Activated CD4-positive, alpha-beta T cell treated with anti-CD3 and anti-CD28 coated beads for 36 hours (primary cell): ENCODE measurements at regions not wholly inside any gene's neighbourhood (a gene's known extent, or its start where the extent isn't known, plus 50 kb on each side); places are given as distances from the start of the nearest gene placed in this dataset.
"Not testable (repeated sequence)": the region's sequence is repeated elsewhere in the genome, so short reads cannot be mapped to it uniquely, and the experiment has no call there.

Experiments used
- ATAC-seq: fragments of 200-7000 bp; cut with Tn5 transposase; one replicate; pipeline ENCODE4 v1.10.0; 2021; ENCODE audit warnings: mild to moderate bottlenecking, moderate library complexity
- CTCF ChIA-PET: fragments of 350-600 bp; sonication (Branson Sonifier 250); formaldehyde crosslinking; loops from one replicate; lab custom pipeline; 2021; ENCODE audit warnings: antibody characterized with exemption; lab: Charles Lee
- POLR2A ChIA-PET: fragments of 350-600 bp; sonication (Branson Sonifier 250); formaldehyde crosslinking; loops from one replicate; lab custom pipeline; 2021; ENCODE audit warnings: antibody characterized with exemption, inconsistent platforms; lab: Charles Lee
- DNase-seq: peaks from one replicate; pipeline ENCODE4 v3.0.0-alpha.2; 2020
- H3K27ac Mint-ChIP-seq: one replicate; pipeline ENCODE4 v1.8.0; 2021; ENCODE audit warnings: mixed read lengths
- H3K27me3 Mint-ChIP-seq: one replicate; pipeline ENCODE4 v1.8.0; 2021; ENCODE audit warnings: mixed read lengths
- H3K36me3 Mint-ChIP-seq: one replicate; pipeline ENCODE4 v1.8.0; 2021; ENCODE audit warnings: low read depth, mixed read lengths
- H3K4me1 Mint-ChIP-seq: one replicate; pipeline ENCODE4 v1.8.0; 2021; ENCODE audit warnings: mixed read lengths
- H3K4me3 Mint-ChIP-seq: one replicate; pipeline ENCODE4 v1.8.0; 2021; ENCODE audit warnings: mild to moderate bottlenecking, moderate library complexity, mixed read lengths
- H3K9me3 Mint-ChIP-seq: one replicate; pipeline ENCODE4 v1.8.0; 2021; ENCODE audit warnings: low read depth, mixed read lengths
- intact Hi-C, 2 experiments: fragments of 100-400 bp; cut with DNase I in 1 of 2; cut with micrococcal nuclease in 1 of 2; formaldehyde crosslinking; loops; one replicate each; pipeline versions ENCODE4 v1.14.2 to v1.15.1; 2022 to 2024; cut with DNase I, micrococcal nuclease

DNA sequence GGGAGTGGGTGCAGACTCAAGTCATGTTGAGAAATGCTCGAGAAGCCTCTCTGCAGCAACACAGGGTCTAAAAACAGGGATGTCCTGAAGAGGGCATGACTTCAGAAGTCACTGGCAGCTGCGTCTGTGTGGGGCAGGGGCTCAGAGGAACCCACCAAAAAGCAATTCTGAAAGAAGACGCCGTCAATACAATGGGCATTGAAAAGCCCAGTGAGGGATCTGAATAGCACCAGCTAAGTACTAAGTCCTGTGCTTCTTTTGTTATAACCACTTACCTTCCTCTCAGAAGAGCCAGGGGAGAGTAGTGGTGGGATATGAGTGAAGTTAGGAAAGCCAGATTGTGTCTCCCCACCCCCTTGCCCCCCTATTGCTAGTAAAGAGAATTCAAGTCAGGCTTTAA lies 137.2 kb downstream of the INHBA start:
- CTCF ChIA-PET: no interaction called here
- Mint-ChIP-seq H3K4me3 (no peak overlapping the region), H3K36me3 (no peaks in the 10 kb centered on the region), H3K27ac (no peak overlapping the region), H3K9me3 (no peaks in the 10 kb centered on the region), H3K27me3 (no peaks in the 10 kb centered on the region), H3K4me1 (no peaks in the 10 kb centered on the region)
- DNase-seq (no peak), ATAC-seq (no peak)
- intact Hi-C loops: no loop called here
- POLR2A ChIA-PET: no interaction called here

DNA sequence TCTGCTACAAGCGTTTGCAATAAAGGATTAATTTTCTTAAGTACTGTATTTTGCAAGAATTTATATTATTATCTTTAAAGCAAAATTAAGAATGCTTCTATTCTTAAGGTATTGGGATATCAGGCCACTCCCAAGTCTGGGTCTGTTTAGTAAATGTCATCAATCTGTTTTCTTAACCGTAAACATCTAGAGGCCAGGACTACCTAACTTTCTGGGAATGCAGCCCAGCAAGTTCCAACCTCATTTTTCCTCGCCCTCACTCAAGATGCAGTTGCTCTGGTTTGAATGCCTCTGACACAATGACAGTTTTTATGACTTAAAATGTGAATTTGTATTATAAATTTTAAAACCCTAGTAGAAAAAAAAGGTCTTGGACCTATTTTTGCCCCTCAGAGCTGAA lies 143.5 kb downstream of the INHBA start:
- Mint-ChIP-seq H3K4me1 (no peaks in the 10 kb centered on the region), H3K27ac (no peak overlapping the region), H3K4me3 (no peak overlapping the region), H3K27me3 (no peaks in the 10 kb centered on the region), H3K9me3 (peaks cover 2% of the 10 kb centered on the region), H3K36me3 (no peaks in the 10 kb centered on the region)
- CTCF ChIA-PET: no interaction called here
- no peak for ATAC-seq
- intact Hi-C loops: no loop called here
- no peak for DNase-seq
- POLR2A ChIA-PET: no interaction called here

DNA sequence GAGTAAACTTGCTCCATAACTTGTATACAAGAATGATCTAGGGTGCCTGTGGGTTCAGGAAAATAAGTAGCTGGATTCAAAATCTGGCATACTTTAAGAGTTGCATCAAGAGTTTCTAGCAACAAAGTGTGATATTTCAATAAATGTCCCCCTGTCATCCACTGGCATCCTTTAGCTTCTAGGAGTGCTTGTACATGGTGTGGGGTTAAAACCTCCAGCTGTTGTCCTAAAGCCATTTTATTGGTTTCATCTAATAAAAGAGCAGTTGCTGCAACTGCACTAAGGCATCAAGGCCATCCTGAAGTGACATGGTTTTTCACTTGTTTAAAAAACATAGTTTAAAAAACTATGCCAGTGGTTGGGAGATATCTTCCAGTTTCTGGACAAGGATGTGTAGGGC lies 148.4 kb downstream of the INHBA start:
- H3K27me3 Mint-ChIP-seq: no peaks in the 10 kb centered on the region
- DNase-seq (no peak), ATAC-seq (no peak)
- no peak overlapping the region for H3K27ac Mint-ChIP-seq
- intact Hi-C loops: no loop called here
- H3K9me3 Mint-ChIP-seq: peaks cover 2% of the 10 kb centered on the region
- POLR2A ChIA-PET: no interaction called here
- no peaks in the 10 kb centered on the region for H3K4me1 Mint-ChIP-seq
- H3K36me3 Mint-ChIP-seq: no peaks in the 10 kb centered on the region
- H3K4me3 Mint-ChIP-seq: no peak overlapping the region
- CTCF ChIA-PET: no interaction called here

DNA sequence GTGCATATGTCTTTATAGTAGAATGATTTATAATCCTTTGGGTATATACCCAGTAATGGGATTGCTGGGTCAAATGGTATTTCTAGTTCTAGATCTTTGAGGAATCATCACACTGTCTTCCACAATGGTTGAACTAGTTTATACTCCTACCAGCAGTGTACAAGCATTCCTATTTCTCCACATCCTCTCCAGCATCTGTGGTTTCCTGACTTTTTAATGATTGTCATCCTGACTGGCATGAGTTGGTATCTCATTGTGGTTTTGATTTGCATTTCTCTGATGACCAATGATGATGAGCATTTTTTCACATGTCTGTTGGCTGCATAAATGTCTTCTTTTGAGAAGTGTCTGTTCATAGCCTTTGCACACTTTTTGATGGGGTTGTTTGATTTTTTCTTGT lies 152.8 kb downstream of the INHBA start:
- H3K4me3 Mint-ChIP-seq, POLR2A ChIA-PET, DNase-seq, H3K9me3 Mint-ChIP-seq, CTCF ChIA-PET, H3K36me3 Mint-ChIP-seq, ATAC-seq, H3K27me3 Mint-ChIP-seq, intact Hi-C loops, H3K27ac Mint-ChIP-seq, H3K4me1 Mint-ChIP-seq: not testable (repeated sequence)

DNA sequence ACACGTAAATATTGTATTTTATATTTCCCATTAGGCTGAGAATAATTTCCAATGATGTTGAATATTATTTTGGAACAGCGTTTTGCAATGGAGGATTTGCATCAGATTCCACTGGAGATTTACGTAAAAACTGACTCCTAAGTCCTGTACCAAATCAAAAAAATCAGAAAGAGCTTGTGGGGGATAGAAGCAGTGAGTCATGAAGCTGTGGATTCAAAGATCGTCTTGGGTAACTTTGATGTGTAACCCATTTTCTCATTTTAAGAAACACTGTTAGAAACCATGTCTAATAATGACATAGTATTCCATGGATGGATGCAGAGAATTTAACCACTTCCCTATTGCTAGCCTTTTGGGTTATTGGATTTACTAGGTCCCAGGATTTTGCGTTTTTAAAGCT lies 158.6 kb downstream of the INHBA start:
- Mint-ChIP-seq H3K27ac (no peak overlapping the region), H3K36me3 (no peaks in the 10 kb centered on the region), H3K27me3 (no peaks in the 10 kb centered on the region), H3K4me3 (no peak overlapping the region), H3K4me1 (no peaks in the 10 kb centered on the region), H3K9me3 (peaks cover 9% of the 10 kb centered on the region)
- ATAC-seq: no peak
- DNase-seq: no peak
- intact Hi-C loops: no loop called here
- POLR2A ChIA-PET: no interaction called here
- CTCF ChIA-PET: no interaction called here

DNA sequence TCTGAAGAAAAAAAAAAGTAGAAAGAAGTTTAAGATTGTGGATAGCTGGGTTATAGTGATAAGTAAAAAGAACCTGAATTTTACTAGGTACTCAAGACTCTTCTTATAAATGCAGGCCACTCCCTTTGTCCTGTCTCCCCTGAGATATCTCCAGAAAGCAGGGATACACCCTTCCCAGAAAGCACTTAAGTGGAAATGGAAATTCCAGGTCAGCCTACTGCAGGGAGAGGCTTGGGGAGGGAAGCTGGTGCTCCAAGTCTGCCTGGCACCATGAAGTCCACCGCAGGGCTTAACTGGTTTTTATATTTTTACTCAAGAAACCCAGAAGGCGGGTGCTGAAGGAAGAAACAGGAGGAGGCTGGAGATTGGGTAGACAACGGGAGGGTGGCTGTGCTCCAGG lies 162.3 kb downstream of the INHBA start:
- H3K27ac Mint-ChIP-seq: no peak overlapping the region
- intact Hi-C loops: no loop called here
- H3K4me3 Mint-ChIP-seq: no peak overlapping the region
- DNase-seq (no peak), ATAC-seq (no peak)
- ChIA-PET POLR2A (no interaction called here), CTCF (no interaction called here)
- no peaks in the 10 kb centered on the region for H3K4me1 Mint-ChIP-seq
- H3K27me3 Mint-ChIP-seq: no peaks in the 10 kb centered on the region
- peaks cover 6% of the 10 kb centered on the region for H3K9me3 Mint-ChIP-seq
- H3K36me3 Mint-ChIP-seq: no peaks in the 10 kb centered on the region

DNA sequence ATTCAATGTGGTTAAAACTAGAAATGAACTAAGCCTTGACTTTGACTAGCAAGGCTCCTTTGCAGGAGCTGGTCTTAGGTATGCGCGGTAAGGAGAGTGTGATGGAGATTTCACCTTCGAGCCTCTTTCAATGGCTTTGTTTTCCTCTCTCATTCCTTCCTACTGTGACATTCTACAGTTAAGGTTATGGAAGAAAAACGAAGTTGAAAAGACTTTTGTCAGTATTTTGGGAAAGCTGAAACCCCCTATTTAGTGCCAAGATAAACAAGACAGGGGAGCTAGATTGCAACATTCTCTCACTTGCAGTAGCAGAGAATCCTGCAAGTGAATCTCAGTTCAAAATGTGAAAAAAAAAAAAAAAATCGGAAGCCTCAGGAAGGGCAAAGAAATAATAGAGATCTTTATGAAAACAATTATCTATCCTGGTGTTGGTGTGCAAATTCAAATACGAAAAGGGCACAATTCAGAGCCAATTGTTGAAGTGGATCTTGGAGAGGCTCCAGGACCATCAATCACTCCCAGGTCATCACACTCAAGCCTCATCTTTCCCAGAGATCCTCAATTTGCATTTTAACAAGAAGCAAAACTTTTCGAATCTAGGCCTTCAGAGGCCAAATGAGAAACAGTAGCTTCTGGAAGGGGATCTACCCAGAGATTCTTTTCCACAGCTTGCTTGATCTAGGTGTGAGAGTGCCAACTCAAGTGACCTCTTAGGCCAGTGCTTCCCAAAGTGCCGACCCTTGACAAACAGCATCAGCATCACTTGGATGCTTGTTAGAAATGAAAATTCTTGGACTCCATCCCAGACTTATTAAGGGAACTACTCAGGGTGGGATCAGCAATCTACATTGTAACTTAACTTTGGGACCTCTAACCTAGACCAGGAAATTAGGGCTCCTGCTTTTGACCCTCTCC lies 163.8 kb downstream of the INHBA start:
- POLR2A ChIA-PET: no interaction called here

DNA sequence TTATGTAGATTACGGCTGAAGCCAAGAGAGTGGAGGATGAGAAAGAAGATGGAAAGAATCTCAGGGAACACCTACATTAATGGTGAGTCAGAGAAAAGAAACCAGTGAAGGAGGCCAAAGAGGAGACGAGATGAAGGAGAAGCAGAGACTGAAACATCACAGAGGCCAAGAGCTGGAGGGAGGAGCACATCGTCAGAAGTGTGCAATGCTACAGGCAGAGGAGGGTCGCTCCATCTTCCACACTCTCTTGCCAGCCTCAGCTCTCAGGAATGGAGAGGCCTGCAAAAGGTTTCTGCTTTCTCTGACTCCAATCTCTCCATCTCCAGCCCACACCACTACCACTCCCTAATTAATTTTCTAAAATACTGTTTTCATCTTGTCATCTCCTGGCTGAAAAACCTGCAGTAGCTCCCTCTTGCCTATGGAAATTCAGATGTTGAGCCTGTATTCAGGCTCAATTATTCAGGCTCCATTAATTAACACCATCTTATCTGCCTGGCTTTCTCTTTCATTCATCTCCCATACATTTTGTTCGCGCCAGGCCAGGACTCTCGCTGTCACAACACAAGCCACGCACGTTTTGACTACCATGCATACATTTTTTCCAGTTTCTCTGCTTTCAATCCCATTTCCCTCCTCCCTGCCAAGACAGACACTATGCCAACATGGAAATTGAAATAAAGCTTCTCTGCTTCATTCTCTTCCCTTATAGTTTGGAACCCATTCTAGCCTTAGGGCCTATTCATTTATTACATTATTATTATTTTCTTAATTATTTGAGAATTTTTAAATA lies 165.8 kb downstream of the INHBA start:
- Mint-ChIP-seq H3K27me3 (no peaks in the 10 kb centered on the region), H3K4me1 (no peaks in the 10 kb centered on the region), H3K36me3 (no peaks in the 10 kb centered on the region), H3K9me3 (peaks cover 2% of the 10 kb centered on the region), H3K27ac (no peak overlapping the region), H3K4me3 (no peak overlapping the region)
- ChIA-PET POLR2A (no interaction called here), CTCF (no interaction called here)
- no peak for ATAC-seq
- intact Hi-C loops: no loop called here
- DNase-seq: no peak

More for the DNA sequence above, 163.8 kb downstream of the INHBA start:
- no peak for ATAC-seq
- DNase-seq: no peak
- Mint-ChIP-seq H3K4me1 (no peaks in the 10 kb centered on the region), H3K27ac (no peak overlapping the region), H3K4me3 (no peak overlapping the region), H3K36me3 (no peaks in the 10 kb centered on the region), H3K27me3 (no peaks in the 10 kb centered on the region), H3K9me3 (peaks cover 7% of the 10 kb centered on the region)
- intact Hi-C loops: no loop called here
- CTCF ChIA-PET: interaction anchor here (0.7 kb wide), 1 partner anchor 99 kb away, joined by 3 read pairs; no protein-coding TSS in a partner anchor

DNA sequence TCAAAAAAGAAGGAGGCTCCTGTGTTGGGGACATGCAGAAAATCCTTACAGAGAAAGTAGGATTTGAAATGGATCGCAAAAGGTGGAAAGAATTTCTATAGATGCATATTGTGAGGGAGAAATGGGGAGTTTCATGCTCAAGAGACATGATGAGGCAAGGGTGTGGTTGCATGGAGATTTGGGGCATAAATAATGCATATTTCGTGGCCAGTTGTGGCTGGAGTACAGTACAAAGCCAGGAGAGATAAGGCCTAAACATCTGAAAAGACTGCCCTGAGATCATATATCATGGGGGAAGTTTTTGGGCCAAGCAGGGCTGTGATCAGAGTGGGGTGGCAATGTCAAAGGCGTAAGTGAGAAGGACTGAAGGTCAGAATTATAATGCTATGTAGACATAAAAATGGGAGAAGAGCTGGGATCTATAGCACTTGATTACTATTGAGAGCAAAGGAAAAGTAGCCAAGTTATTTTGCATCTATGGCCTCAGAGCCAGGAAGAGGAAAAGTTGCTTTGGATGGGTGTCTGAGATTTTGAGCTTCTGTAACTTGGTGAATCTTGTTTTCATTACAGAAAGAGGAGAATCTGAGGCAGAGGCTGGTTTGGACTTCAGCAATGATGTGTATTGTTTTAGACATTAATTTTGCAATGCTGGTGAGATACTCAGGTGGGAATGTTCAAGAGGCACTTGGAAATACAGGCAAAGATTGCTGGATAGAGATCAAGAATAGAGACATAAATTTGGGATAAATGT lies 166.6 kb downstream of the INHBA start:
- Mint-ChIP-seq H3K27me3 (no peaks in the 10 kb centered on the region), H3K4me1 (no peaks in the 10 kb centered on the region), H3K4me3 (no peak overlapping the region), H3K36me3 (no peaks in the 10 kb centered on the region), H3K9me3 (peaks cover 2% of the 10 kb centered on the region), H3K27ac (no peak overlapping the region)
- ATAC-seq (no peak), DNase-seq (no peak)
- ChIA-PET CTCF (no interaction called here), POLR2A (no interaction called here)
- intact Hi-C loops: no loop called here

DNA sequence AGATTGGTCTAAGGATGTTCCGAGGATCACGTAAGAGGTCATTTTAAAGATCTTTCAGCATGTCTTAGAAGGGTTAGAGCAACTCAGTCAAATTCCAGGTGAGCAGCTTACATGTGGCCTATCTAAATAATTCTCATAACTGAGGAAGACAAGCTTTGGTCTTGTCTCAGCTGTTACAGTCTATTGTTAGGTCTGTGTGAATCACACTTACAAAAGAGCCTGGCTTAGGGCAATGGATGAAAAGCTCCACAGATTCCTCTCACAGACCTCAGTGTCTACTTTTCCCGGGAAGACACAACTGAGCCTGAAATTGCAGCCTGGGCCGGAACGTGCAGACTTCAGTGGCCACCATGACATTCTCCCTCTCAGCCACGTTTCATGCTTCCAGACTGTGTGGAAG lies 173.1 kb downstream of the INHBA start:
- no peaks in the 10 kb centered on the region for H3K36me3 Mint-ChIP-seq

DNA sequence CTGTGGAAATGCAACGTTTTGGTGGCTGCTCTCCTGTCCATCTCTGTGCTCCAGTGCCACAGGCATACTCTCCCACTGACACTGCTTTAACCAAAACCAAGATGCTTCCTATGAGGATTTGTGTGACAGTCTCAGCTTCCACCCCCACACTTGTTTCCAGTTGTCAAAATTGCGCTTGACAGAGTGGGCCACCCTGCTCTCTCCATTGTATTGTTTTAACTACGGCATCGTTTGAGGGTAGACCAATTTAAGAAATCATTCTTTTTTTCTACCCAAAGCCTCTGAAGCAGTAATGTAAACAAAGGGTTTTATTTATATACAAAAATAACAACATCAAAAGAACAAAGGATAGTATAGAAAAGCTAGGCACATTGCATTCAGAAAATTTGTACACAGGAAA lies 178.0 kb downstream of the INHBA start:
- no peaks in the 10 kb centered on the region for H3K4me1 Mint-ChIP-seq
- H3K36me3 Mint-ChIP-seq: no peaks in the 10 kb centered on the region
- DNase-seq: no peak
- peaks cover 2% of the 10 kb centered on the region for H3K27me3 Mint-ChIP-seq
- H3K9me3 Mint-ChIP-seq: peaks cover 19% of the 10 kb centered on the region
- no peak overlapping the region for H3K4me3 Mint-ChIP-seq
- intact Hi-C loops: no loop called here
- H3K27ac Mint-ChIP-seq: no peak overlapping the region
- ATAC-seq: no peak
- POLR2A ChIA-PET: no interaction called here
- CTCF ChIA-PET: no interaction called here

More for the DNA sequence above, 173.1 kb downstream of the INHBA start:
- H3K27me3 Mint-ChIP-seq: no peaks in the 10 kb centered on the region
- no peak overlapping the region for H3K4me3 Mint-ChIP-seq
- ATAC-seq (no peak), DNase-seq (no peak)
- intact Hi-C loops: no loop called here
- ChIA-PET CTCF (no interaction called here), POLR2A (no interaction called here)
- no peaks in the 10 kb centered on the region for H3K4me1 Mint-ChIP-seq
- H3K9me3 Mint-ChIP-seq: peaks cover 8% of the 10 kb centered on the region
- no peak overlapping the region for H3K27ac Mint-ChIP-seq
